ENCODE measurements at regions not wholly inside any gene's neighbourhood (a gene's known extent, or its start where the extent isn't known, plus 50 kb on each side); places are given as distances from the start of the nearest gene placed in this dataset.

GRCh38 chr15:98400120-98400519 is 248.2 kb upstream of the IGF1R start:
- TF ChIP-seq CTCF (conservative IDR thresholded peaks at IDR 0.05) (no peak), ZFX (IDR thresholded peaks at IDR 0.05) (no peak)
